Umbilical cord (tissue), 1 donor: ENCODE measurements at regions not wholly inside any gene's neighbourhood (a gene's known extent, or its start where the extent isn't known, plus 50 kb on each side); places are given as distances from the start of the nearest gene placed in this dataset.
"Not testable (repeated sequence)": the region's sequence is repeated elsewhere in the genome, so short reads cannot be mapped to it uniquely, and the experiment has no call there.

Source experiments
- DNase-seq: peaks from one replicate; pipeline ENCODE4 v3.0.0-alpha.2; 2015; ENCODE audit warnings: low spot score

GRCh38 chr11:127965939-127966668, 621.3 kb downstream of the ETS1 start:
- no peak for DNase-seq

GRCh38 chr11:127962416-127962815, 624.9 kb downstream of the ETS1 start:
- no peak for DNase-seq

GRCh38 chr11:127950162-127950561, 637.2 kb downstream of the ETS1 start:
- no peak for DNase-seq

- no peak for DNase-seq
Measured at GRCh38 chr11:127943763-127944162, 643.6 kb downstream of the ETS1 start.

- no peak for DNase-seq
Measured at GRCh38 chr11:127943152-127943551, 644.2 kb downstream of the ETS1 start.

GRCh38 chr11:127941554-127941953, 645.8 kb downstream of the ETS1 start:
- not testable (repeated sequence) for DNase-seq

GRCh38 chr11:127939000-127939399, 648.4 kb downstream of the ETS1 start:
- no peak for DNase-seq

GRCh38 chr11:127935081-127935480, 652.3 kb downstream of the ETS1 start:
- DNase-seq = no peak

GRCh38 chr11:127933961-127934360, 653.4 kb downstream of the ETS1 start:
- DNase-seq = not testable (repeated sequence)

- no peak for DNase-seq
Measured at GRCh38 chr11:127931803-127932202, 655.6 kb downstream of the ETS1 start.

GRCh38 chr11:127926721-127927120, 660.6 kb downstream of the ETS1 start:
- DNase-seq = no peak

- no peak for DNase-seq
Measured at GRCh38 chr11:127925475-127925874, 661.9 kb downstream of the ETS1 start.

- DNase-seq = no peak
Measured at GRCh38 chr11:127919206-127920000, 668.0 kb downstream of the ETS1 start.

- DNase-seq = no peak
Measured at GRCh38 chr11:127902382-127902781, 685.0 kb downstream of the ETS1 start.

- DNase-seq = no peak
Measured at GRCh38 chr11:127898422-127899365, 688.7 kb downstream of the ETS1 start.

- no peak for DNase-seq
Measured at GRCh38 chr11:127895776-127896175, 691.6 kb downstream of the ETS1 start.

- DNase-seq = no peak
Measured at GRCh38 chr11:127894316-127894715, 693.0 kb downstream of the ETS1 start.

- DNase-seq = peak; percentile 43
Measured at GRCh38 chr11:127890030-127890615, 697.2 kb downstream of the ETS1 start.

- DNase-seq = no peak
Measured at GRCh38 chr11:127888386-127888785, 699.0 kb downstream of the ETS1 start.

GRCh38 chr11:127875131-127875530, 712.2 kb downstream of the ETS1 start:
- peak; percentile 84 for DNase-seq

GRCh38 chr11:127873478-127873877, 713.9 kb downstream of the ETS1 start:
- DNase-seq = no peak
